MM.1S (cell line): ENCODE measurements at regions not wholly inside any gene's neighbourhood (a gene's known extent, or its start where the extent isn't known, plus 50 kb on each side); places are given as distances from the start of the nearest gene placed in this dataset.

Experiments
- DNase-seq: peaks from one replicate; pipeline ENCODE4 v3.0.0-alpha.2; 2015
- H2AFZ ChIP-seq: fragments of 300-600 bp; sonication (generic); 2 replicates; pipeline ENCODE4 v1.6.0; 2016; ENCODE audit warnings: antibody characterized with exemption, low read length
- H3F3A ChIP-seq: fragments of 300-600 bp; sonication (generic); 2 replicates; pipeline ENCODE4 v1.6.1; 2016; ENCODE audit warnings: mild to moderate bottlenecking, antibody characterized with exemption, low read length, moderate library complexity, mixed read lengths; ENCODE audit not compliant: insufficient read depth
- H3K27ac ChIP-seq: fragments of 300-600 bp; sonication (generic); 2 replicates; pipeline ENCODE4 v1.5.1; 2016; ENCODE audit warnings: mild to moderate bottlenecking, low read length
- H3K27me3 ChIP-seq: fragments of 300-600 bp; sonication (generic); replicated peaks from 2 replicates; pipeline ENCODE4 v1.6.0; 2016; ENCODE audit warnings: low read length; ENCODE audit not compliant: insufficient read depth
- H3K36me3 ChIP-seq: fragments of 300-600 bp; sonication (generic); replicated peaks from 2 replicates; pipeline ENCODE4 v1.6.1; 2016; ENCODE audit warnings: mild to moderate bottlenecking, low read length, mixed read lengths; ENCODE audit not compliant: insufficient read depth
- H3K4me1 ChIP-seq: fragments of 300-600 bp; sonication (generic); 2 replicates; pipeline ENCODE4 v1.6.1; 2016; ENCODE audit warnings: low read length, mixed read lengths
- H3K4me2 ChIP-seq: fragments of 300-600 bp; sonication (generic); 2 replicates; pipeline ENCODE4 v1.6.0; 2016; ENCODE audit warnings: low read depth, low read length
- H3K4me3 ChIP-seq: fragments of 300-600 bp; sonication (generic); 2 replicates; pipeline ENCODE4 v1.5.1; 2016; ENCODE audit warnings: low read length, mixed read lengths
- H3K79me2 ChIP-seq: fragments of 300-600 bp; sonication (generic); 2 replicates; pipeline ENCODE4 v1.6.1; 2016; ENCODE audit warnings: mixed run types, low read length, mixed read lengths
- H3K9ac ChIP-seq: fragments of 300-600 bp; sonication (generic); 2 replicates; pipeline ENCODE4 v1.6.1; 2016; ENCODE audit warnings: low read length, mixed read lengths
- H3K9me2 ChIP-seq: fragments of 300-600 bp; sonication (generic); replicated peaks from 2 replicates; pipeline ENCODE4 v1.6.1; 2016; ENCODE audit warnings: mild to moderate bottlenecking, low read length, mixed read lengths; ENCODE audit not compliant: insufficient read depth
- H3K9me3 ChIP-seq: fragments of 300-600 bp; sonication (generic); replicated peaks from 2 replicates; pipeline ENCODE4 v1.6.1; 2016; ENCODE audit warnings: mild to moderate bottlenecking, low read length, mixed read lengths; ENCODE audit not compliant: insufficient read depth
- H4K20me1 ChIP-seq: fragments of 300-600 bp; sonication (generic); 2 replicates; pipeline ENCODE4 v1.6.1; 2016; ENCODE audit warnings: mild to moderate bottlenecking, low read length, moderate library complexity, mixed read lengths; ENCODE audit not compliant: insufficient read depth
- EZH2 ChIP-seq: fragments of 300-600 bp; sonication (generic); optimal IDR thresholded peaks from 2 replicates; pipeline ENCODE3; 2017; ENCODE audit warnings: low read depth, mild to moderate bottlenecking, antibody characterized with exemption, low read length, mixed read lengths
- EZH2phosphoT487 ChIP-seq: fragments of 300-600 bp; sonication (generic); IDR thresholded peaks from 2 replicates; pipeline ENCODE4 v1.6.1; 2018; ENCODE audit warnings: antibody characterized with exemption, low read length
- TF ChIP-seq, protein P1 (sequence below): fragments of 300-600 bp; sonication (generic); IDR thresholded peaks from 2 replicates; pipeline ENCODE4 v1.5.1; 2016; ENCODE audit warnings: antibody characterized with exemption, low read length, mixed read lengths

DNA sequence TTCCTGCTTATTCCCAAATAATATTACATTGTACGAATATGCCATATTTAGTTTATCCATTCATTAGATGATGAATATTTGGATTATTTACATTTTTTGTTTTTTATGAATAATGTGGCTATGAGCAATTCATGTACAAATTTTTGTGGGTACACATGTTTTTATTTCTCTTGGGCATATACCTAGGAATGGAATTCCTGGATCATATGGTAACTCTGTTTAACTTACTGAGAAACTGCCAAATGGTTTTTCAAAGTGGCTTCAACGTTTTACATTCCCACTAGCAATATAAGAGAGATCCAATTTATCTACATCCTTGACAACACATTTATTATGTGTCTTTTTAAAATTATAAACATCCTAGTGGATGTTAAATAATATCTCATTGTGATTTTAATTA lies 362.0 kb upstream of the TMCO5A start:
- no peaks in the 10 kb centered on the region for H3K9me3 ChIP-seq
- no peak for DNase-seq
- no peaks in the 10 kb centered on the region for H4K20me1 ChIP-seq
- H3K4me2 ChIP-seq = no peak overlapping the region
- H3K4me3 ChIP-seq = no peak overlapping the region
- TF ChIP-seq, protein P1, sequence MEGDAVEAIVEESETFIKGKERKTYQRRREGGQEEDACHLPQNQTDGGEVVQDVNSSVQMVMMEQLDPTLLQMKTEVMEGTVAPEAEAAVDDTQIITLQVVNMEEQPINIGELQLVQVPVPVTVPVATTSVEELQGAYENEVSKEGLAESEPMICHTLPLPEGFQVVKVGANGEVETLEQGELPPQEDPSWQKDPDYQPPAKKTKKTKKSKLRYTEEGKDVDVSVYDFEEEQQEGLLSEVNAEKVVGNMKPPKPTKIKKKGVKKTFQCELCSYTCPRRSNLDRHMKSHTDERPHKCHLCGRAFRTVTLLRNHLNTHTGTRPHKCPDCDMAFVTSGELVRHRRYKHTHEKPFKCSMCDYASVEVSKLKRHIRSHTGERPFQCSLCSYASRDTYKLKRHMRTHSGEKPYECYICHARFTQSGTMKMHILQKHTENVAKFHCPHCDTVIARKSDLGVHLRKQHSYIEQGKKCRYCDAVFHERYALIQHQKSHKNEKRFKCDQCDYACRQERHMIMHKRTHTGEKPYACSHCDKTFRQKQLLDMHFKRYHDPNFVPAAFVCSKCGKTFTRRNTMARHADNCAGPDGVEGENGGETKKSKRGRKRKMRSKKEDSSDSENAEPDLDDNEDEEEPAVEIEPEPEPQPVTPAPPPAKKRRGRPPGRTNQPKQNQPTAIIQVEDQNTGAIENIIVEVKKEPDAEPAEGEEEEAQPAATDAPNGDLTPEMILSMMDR = no peak
- TF ChIP-seq EZH2 (no peak), EZH2phosphoT487 (no peak)
- H3K9me2 ChIP-seq = no peaks in the 10 kb centered on the region
- H3K36me3 ChIP-seq = no peaks in the 10 kb centered on the region
- no peaks in the 10 kb centered on the region for H3K4me1 ChIP-seq
- H3K27me3 ChIP-seq = no peaks in the 10 kb centered on the region
- H3K9ac ChIP-seq = no peak overlapping the region
- H2AFZ ChIP-seq = no peak overlapping the region
- no peaks in the 10 kb centered on the region for H3F3A ChIP-seq
- H3K27ac ChIP-seq = no peak overlapping the region
- no peaks in the 10 kb centered on the region for H3K79me2 ChIP-seq

DNA sequence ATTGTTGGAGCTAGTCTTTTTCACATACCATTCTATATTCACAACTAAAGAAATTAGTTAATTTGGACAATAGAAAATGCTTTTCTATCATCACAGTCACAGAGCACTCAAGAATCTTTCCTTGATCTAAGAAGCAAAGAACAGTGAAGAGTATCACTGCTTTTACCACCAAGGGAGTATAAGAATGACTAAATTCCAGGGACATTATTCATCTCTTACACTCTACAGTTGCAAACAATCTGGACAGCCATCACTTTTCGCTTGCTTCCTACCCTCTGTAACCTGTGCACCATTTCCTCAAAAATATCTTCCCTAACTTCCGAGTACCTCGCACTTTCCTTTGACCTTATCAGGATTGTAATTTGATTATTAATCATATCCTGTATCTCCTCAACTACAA lies 359.5 kb upstream of the TMCO5A start:
- TF ChIP-seq, protein P1 = no peak
- TF ChIP-seq EZH2 (no peak), EZH2phosphoT487 (no peak)
- Histone ChIP-seq H3K27ac (no peak overlapping the region), H3K9ac (no peak overlapping the region), H3K36me3 (no peaks in the 10 kb centered on the region), H3K79me2 (no peaks in the 10 kb centered on the region), H2AFZ (no peak overlapping the region), H3K27me3 (no peaks in the 10 kb centered on the region), H3K4me2 (no peak overlapping the region), H3K4me1 (no peaks in the 10 kb centered on the region), H3K9me2 (no peaks in the 10 kb centered on the region), H4K20me1 (no peaks in the 10 kb centered on the region), H3F3A (no peaks in the 10 kb centered on the region), H3K9me3 (no peaks in the 10 kb centered on the region), H3K4me3 (no peak overlapping the region)
- DNase-seq = no peak

DNA sequence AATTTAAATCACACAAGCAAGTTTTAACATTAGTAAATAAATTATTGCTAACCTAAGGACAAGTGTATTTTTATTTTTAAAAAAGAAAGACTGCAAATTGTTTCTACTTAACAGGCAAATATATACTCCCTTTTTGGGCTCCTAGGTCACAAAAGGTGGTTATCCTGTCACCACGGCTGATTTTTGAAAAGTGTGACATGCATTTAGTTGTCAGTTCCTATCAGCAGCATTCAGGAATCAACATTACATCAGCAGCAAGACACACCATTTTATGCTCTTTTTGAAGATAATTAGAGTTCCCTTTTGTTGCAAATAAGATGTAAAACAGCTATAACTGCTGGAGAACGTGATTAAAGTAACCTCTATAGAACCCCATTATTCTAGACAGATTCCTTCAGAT lies 357.5 kb upstream of the TMCO5A start:
- Histone ChIP-seq H3K4me2 (no peak overlapping the region), H3K27ac (no peak overlapping the region), H3K79me2 (no peaks in the 10 kb centered on the region), H3K4me1 (no peaks in the 10 kb centered on the region), H3K36me3 (no peaks in the 10 kb centered on the region), H3F3A (no peaks in the 10 kb centered on the region), H3K9me2 (no peaks in the 10 kb centered on the region), H3K4me3 (no peak overlapping the region), H3K27me3 (no peaks in the 10 kb centered on the region), H2AFZ (no peak overlapping the region), H3K9me3 (no peaks in the 10 kb centered on the region), H3K9ac (no peak overlapping the region), H4K20me1 (no peaks in the 10 kb centered on the region)
- no peak for TF ChIP-seq EZH2
- TF ChIP-seq, protein P1 = no peak
- TF ChIP-seq EZH2phosphoT487 = no peak
- no peak for DNase-seq
